ENCODE measurements at regions not wholly inside any gene's neighbourhood (a gene's known extent, or its start where the extent isn't known, plus 50 kb on each side); places are given as distances from the start of the nearest gene placed in this dataset.

DNA sequence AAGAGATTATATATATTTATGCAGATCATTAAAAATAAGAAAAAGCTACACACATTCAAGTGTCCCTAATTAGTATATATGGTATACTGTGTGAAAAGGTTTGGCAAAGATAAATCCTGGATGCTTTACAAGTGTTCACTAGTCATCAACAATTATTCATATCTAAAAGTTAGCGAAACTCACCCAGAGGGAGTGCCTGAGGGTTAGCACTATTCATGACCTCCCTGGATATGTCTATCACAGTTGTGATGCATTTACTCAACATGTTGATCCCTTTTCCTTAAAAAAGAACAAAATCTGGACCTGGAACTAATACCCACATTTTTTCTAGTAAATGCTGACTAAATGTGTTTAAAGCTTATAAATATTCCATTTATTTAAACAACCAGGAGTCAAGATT lies 273.0 kb upstream of the SMC2 start:
- Histone ChIP-seq H3K4me2 (no peak overlapping the region), H2AFZ (no peak overlapping the region), H3K4me1 (replicated peaks; ENCODE audit: insufficient read depth) (no peaks in the 10 kb centered on the region), H3K79me2 (ENCODE audit: low read depth) (no peaks in the 10 kb centered on the region), H4K20me1 (ENCODE audit: insufficient read depth) (no peaks in the 10 kb centered on the region), H3K27ac (no peak overlapping the region), H3K36me3 (ENCODE audit: low read depth) (no peaks in the 10 kb centered on the region), H3F3A (ENCODE audit: insufficient read depth, low read depth) (no peaks in the 10 kb centered on the region), H3K4me3 (no peak overlapping the region), H3K27me3 (ENCODE audit: insufficient read depth, low read depth) (no peaks in the 10 kb centered on the region), H3K9me3 (ENCODE audit: insufficient read depth, low read depth) (no peaks in the 10 kb centered on the region; the same call in 1 of the 2 replicates), H3K9me2 (ENCODE audit: insufficient read depth) (no peaks in the 10 kb centered on the region)
- intact Hi-C loops (cut with micrococcal nuclease; ENCODE audit: unreplicated experiment), result no loop called here
- CTCF ChIA-PET, result no interaction called here
- no peak for TF ChIP-seq EZH2 (IDR thresholded peaks at IDR 0.05; ENCODE audit: low read depth)
- TF ChIP-seq, protein P1, sequence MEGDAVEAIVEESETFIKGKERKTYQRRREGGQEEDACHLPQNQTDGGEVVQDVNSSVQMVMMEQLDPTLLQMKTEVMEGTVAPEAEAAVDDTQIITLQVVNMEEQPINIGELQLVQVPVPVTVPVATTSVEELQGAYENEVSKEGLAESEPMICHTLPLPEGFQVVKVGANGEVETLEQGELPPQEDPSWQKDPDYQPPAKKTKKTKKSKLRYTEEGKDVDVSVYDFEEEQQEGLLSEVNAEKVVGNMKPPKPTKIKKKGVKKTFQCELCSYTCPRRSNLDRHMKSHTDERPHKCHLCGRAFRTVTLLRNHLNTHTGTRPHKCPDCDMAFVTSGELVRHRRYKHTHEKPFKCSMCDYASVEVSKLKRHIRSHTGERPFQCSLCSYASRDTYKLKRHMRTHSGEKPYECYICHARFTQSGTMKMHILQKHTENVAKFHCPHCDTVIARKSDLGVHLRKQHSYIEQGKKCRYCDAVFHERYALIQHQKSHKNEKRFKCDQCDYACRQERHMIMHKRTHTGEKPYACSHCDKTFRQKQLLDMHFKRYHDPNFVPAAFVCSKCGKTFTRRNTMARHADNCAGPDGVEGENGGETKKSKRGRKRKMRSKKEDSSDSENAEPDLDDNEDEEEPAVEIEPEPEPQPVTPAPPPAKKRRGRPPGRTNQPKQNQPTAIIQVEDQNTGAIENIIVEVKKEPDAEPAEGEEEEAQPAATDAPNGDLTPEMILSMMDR (conservative IDR thresholded peaks at IDR 0.05), result no peak
- no TSS peak for BruUV-seq (replicated peaks)
- no peak for DNase-seq
- POLR2A ChIA-PET (ENCODE audit: unreplicated experiment), result no interaction called here

DNA sequence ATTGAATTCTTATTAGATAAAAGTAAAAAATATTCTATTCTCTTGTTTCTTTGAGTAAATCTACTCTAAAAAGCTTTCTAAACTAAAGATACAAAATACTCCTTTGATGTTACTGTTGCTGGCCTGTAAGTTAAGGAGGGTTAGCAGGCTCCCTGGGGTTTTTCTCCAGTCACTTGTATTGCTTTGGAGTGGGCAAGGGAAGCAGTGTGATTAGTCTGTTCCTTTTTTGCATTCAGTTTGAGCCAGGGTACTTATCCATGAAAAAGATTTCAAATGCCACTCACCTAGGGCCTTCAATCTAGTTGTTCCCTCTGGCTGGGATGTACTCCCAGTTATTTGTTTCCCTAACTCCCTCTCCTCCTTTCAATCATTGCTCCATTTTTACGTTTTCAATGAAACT lies 256.2 kb upstream of the SMC2 start:
- Histone ChIP-seq H3K4me2 (no peak overlapping the region), H3F3A (ENCODE audit: insufficient read depth, low read depth) (no peaks in the 10 kb centered on the region), H4K20me1 (ENCODE audit: insufficient read depth) (no peaks in the 10 kb centered on the region), H3K79me2 (ENCODE audit: low read depth) (no peaks in the 10 kb centered on the region), H3K27me3 (ENCODE audit: insufficient read depth, low read depth) (no peaks in the 10 kb centered on the region), H3K4me3 (no peak overlapping the region), H3K9me2 (ENCODE audit: insufficient read depth) (no peaks in the 10 kb centered on the region), H2AFZ (no peak overlapping the region), H3K4me1 (replicated peaks; ENCODE audit: insufficient read depth) (no peaks in the 10 kb centered on the region), H3K36me3 (ENCODE audit: low read depth) (no peaks in the 10 kb centered on the region), H3K9me3 (ENCODE audit: insufficient read depth, low read depth) (no peaks in the 10 kb centered on the region), H3K27ac (no peak overlapping the region)
- ChIA-PET POLR2A (ENCODE audit: unreplicated experiment) (no interaction called here), CTCF (no interaction called here)
- intact Hi-C loops (cut with micrococcal nuclease; ENCODE audit: unreplicated experiment), result no loop called here
- TF ChIP-seq, protein P1 (conservative IDR thresholded peaks at IDR 0.05), result no peak
- no peak for TF ChIP-seq EZH2 (IDR thresholded peaks at IDR 0.05; ENCODE audit: low read depth)
- no peak for DNase-seq
- no TSS peak for BruUV-seq (replicated peaks)

DNA sequence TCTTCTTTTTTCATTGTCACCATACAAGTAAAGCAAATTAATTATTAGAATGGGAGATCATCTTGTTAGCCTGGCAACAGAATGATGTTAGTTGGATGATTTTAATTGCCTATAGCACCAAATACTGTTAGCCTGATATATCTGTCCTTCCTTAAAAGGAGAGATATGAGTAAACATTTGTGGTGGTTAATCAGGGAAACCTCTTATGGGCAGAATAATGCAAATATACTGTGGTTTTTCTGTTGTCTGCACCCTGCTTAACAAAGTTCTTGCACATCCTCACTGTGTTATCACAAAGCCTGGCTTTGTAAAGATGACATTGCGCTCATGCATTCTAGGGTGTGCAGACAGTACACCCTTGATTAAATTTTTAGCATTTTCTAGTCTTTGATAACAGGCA lies 254.9 kb upstream of the SMC2 start:
- BruUV-seq (replicated peaks), result no TSS peak
- H3K27me3 ChIP-seq (ENCODE audit: insufficient read depth, low read depth), result no peaks in the 10 kb centered on the region
- H3K9me2 ChIP-seq (ENCODE audit: insufficient read depth), result no peaks in the 10 kb centered on the region
- H3K9me3 ChIP-seq (ENCODE audit: insufficient read depth, low read depth), result no peaks in the 10 kb centered on the region; the same call in 1 of the 2 replicates
- no peaks in the 10 kb centered on the region for H4K20me1 ChIP-seq (ENCODE audit: insufficient read depth)
- H3F3A ChIP-seq (ENCODE audit: insufficient read depth, low read depth), result no peaks in the 10 kb centered on the region
- H3K4me3 ChIP-seq, result no peak overlapping the region
- H3K79me2 ChIP-seq (ENCODE audit: low read depth), result no peaks in the 10 kb centered on the region
- ChIA-PET POLR2A (ENCODE audit: unreplicated experiment) (no interaction called here), CTCF (no interaction called here)
- no peak overlapping the region for H2AFZ ChIP-seq
- H3K4me2 ChIP-seq, result no peak overlapping the region
- H3K36me3 ChIP-seq (ENCODE audit: low read depth), result no peaks in the 10 kb centered on the region
- H3K27ac ChIP-seq, result no peak overlapping the region
- intact Hi-C loops (cut with micrococcal nuclease; ENCODE audit: unreplicated experiment), result no loop called here
- no peak for TF ChIP-seq EZH2 (IDR thresholded peaks at IDR 0.05; ENCODE audit: low read depth)
- TF ChIP-seq, protein P1 (conservative IDR thresholded peaks at IDR 0.05), result no peak
- no peaks in the 10 kb centered on the region for H3K4me1 ChIP-seq (replicated peaks; ENCODE audit: insufficient read depth)
- no peak for DNase-seq

Measured in PC-9 (cell line).